Mesendoderm (in vitro differentiated cells): ENCODE measurements at regions not wholly inside any gene's neighbourhood (a gene's known extent, or its start where the extent isn't known, plus 50 kb on each side); places are given as distances from the start of the nearest gene placed in this dataset.
"Not testable (repeated sequence)": the region's sequence is repeated elsewhere in the genome, so short reads cannot be mapped to it uniquely, and the experiment has no call there.

Experiments used
- DNase-seq: peaks from one replicate; pipeline ENCODE4 v3.0.0; 2013
- H2AK5ac ChIP-seq: 2 replicates; pipeline ENCODE4 v1.6.1; 2013; ENCODE audit warnings: low read length, inconsistent platforms
- H2BK120ac ChIP-seq: 2 replicates; pipeline ENCODE4 v1.6.1; 2013; ENCODE audit warnings: low read depth, mild to moderate bottlenecking, low read length, moderate library complexity, mixed read lengths
- H2BK15ac ChIP-seq: replicated peaks from 2 replicates; pipeline ENCODE4 v1.6.1; 2013; ENCODE audit warnings: low read depth, mild to moderate bottlenecking, moderate library complexity
- H2BK5ac ChIP-seq: 2 replicates; pipeline ENCODE4 v1.6.1; 2013; ENCODE audit warnings: low read length, inconsistent platforms
- H3K18ac ChIP-seq: 2 replicates; pipeline ENCODE4 v1.6.1; 2013; ENCODE audit warnings: mild to moderate bottlenecking, low read length, mixed read lengths
- H3K23ac ChIP-seq: one replicate; pipeline ENCODE4 v1.6.1; 2013; ENCODE audit warnings: low read length
- H3K27ac ChIP-seq: 2 replicates; pipeline ENCODE4 v1.5.1; 2013; ENCODE audit warnings: low read depth, mild to moderate bottlenecking, inconsistent platforms, low read length, moderate library complexity
- H3K27me3 ChIP-seq: 2 replicates; pipeline ENCODE4 v1.6.1; 2013; ENCODE audit warnings: low read length, control low read depth, mild to moderate bottlenecking, inconsistent platforms; ENCODE audit not compliant: insufficient read depth, poor library complexity
- H3K36me3 ChIP-seq: 2 replicates; pipeline ENCODE4 v1.6.1; 2013; ENCODE audit warnings: low read length, inconsistent platforms; ENCODE audit not compliant: control insufficient read depth, insufficient read depth
- H3K4ac ChIP-seq: one replicate; pipeline ENCODE4 v1.6.1; 2013; ENCODE audit warnings: low read depth, mild to moderate bottlenecking, low read length, moderate library complexity
- H3K4me1 ChIP-seq: 2 replicates; pipeline ENCODE4 v1.6.1; 2013; ENCODE audit warnings: low read depth, low read length, inconsistent platforms; ENCODE audit not compliant: control insufficient read depth
- H3K4me2 ChIP-seq: 2 replicates; pipeline ENCODE4 v1.6.1; 2013; ENCODE audit warnings: low read length
- H3K4me3 ChIP-seq: 2 replicates; pipeline ENCODE4 v1.5.1; 2013; ENCODE audit warnings: mild to moderate bottlenecking, low read length
- H3K56ac ChIP-seq: one replicate; pipeline ENCODE4 v1.6.1; 2013; ENCODE audit warnings: low read length
- H3K79me1 ChIP-seq: 2 replicates; pipeline ENCODE4 v1.6.1; 2013; ENCODE audit warnings: low read length, inconsistent platforms
- H3K79me2 ChIP-seq: 2 replicates; pipeline ENCODE4 v1.6.1; 2013; ENCODE audit warnings: mild to moderate bottlenecking, low read length; ENCODE audit not compliant: control insufficient read depth, insufficient read depth
- H3K9ac ChIP-seq: 2 replicates; pipeline ENCODE4 v1.6.1; 2013; ENCODE audit warnings: low read length, inconsistent platforms
- H4K5ac ChIP-seq: one replicate; pipeline ENCODE4 v1.6.1; 2013; ENCODE audit warnings: low read length
- H4K8ac ChIP-seq: one replicate; pipeline ENCODE4 v1.6.1; 2013; ENCODE audit warnings: low read depth, mild to moderate bottlenecking, control low read depth, low read length, moderate library complexity
- WGBS: extraction: QIAGEN DNeasy Blood & Tissue Kit; methylation state at CpG from one replicate; pipeline ENCODE4 v1.1.7; 2013; ENCODE audit warnings: low lambda C conversion rate, missing lambda C conversion rate; ENCODE audit not compliant: insufficient coverage; ENCODE audit errors: extremely low coverage; 5-methylcytosine and 5-hydroxymethylcytosine counted together

DNA sequence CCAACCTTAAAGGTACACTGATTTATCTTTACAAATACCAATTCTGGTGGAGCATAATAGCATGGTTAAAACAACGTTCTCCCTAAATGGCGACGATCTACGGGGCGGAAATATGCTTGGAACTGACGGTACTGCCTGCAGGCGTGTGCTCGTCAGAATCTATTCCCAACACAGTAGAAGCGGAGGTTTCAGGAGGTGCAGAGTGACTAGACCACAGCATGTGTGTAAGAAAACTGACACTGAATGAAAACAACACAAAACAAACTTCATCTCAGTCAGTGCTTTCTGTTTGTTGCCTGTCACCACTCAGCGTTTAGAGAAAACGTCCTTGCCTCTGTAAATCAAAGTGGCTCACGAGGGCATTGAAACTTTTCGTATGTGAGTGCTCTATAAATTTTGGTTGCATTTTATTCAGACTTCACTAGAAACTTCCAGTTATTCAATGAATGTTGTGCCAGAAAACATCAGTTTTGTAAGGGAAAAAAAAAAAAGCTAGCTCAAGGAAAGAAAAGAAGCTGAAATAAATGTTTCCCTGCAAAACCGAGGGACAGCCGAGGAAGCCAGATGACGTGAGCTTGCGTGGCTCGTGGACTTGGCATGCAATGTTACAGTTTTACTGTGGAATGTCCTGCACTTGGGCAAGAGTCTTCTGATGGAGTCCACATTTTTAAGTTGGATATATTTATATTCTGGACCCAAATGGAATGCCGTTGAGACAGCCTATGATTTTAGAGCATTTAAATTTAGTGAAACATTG lies 210.4 kb downstream of the LAT start:
- not testable (repeated sequence) for H3K23ac ChIP-seq, H3K27me3 ChIP-seq, H3K36me3 ChIP-seq, H3K4me2 ChIP-seq, H3K4me3 ChIP-seq, DNase-seq, H4K5ac ChIP-seq, H3K79me2 ChIP-seq, H3K56ac ChIP-seq, H3K4ac ChIP-seq, H3K4me1 ChIP-seq, H3K27ac ChIP-seq, H2BK15ac ChIP-seq, H4K8ac ChIP-seq, H3K79me1 ChIP-seq, H2BK5ac ChIP-seq, H2BK120ac ChIP-seq, H3K18ac ChIP-seq, H2AK5ac ChIP-seq, H3K9ac ChIP-seq
- WGBS, result no CpG with 5 or more reads among the region's 19 CpGs

DNA sequence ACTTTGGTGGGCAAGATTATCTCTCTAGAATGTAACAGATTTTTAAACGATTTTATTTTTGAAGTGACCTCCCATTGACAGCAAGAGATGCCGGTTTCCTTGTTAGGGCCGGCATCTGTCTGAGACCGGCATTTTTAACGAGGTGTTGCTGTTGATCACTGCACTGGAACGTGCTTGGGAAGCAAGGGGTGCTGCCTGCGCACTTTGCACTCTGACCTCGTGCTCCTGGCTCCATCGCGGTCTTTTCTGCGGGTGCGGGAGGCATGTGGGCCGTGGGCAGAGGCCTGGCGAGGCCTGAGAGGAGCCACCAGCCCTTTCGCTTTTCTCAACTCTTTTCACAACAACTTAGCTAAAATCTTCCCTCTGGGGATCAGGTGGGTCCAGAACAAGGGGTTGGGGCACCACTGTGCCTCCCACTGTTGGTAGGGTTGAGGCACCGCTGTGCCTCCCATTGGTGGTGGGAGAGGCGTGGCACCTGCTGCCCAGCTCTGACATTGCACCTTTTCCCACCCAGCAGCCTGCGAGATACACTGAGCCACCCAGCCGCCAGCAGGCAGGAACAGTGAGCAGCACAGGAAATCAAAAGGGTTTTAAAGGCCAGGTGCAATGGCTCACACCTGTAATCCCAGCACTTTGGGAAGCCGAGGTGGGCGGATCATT lies 209.5 kb downstream of the LAT start:
- H3K4ac ChIP-seq, H2BK15ac ChIP-seq, H3K4me2 ChIP-seq, H2BK120ac ChIP-seq, H3K4me1 ChIP-seq, H3K27me3 ChIP-seq, H4K8ac ChIP-seq, H3K36me3 ChIP-seq, H3K18ac ChIP-seq, H3K79me2 ChIP-seq, H3K4me3 ChIP-seq, H2BK5ac ChIP-seq, DNase-seq, H2AK5ac ChIP-seq, H4K5ac ChIP-seq, H3K27ac ChIP-seq, H3K23ac ChIP-seq, H3K9ac ChIP-seq, H3K79me1 ChIP-seq, H3K56ac ChIP-seq: not testable (repeated sequence)
- no CpG with 5 or more reads among the region's 21 CpGs for WGBS

GRCh38 chr16:29193634-29194033 lies 208.8 kb downstream of the LAT start:
- H3K27me3 ChIP-seq, H2BK5ac ChIP-seq, H3K4ac ChIP-seq, H3K18ac ChIP-seq, H3K23ac ChIP-seq, DNase-seq, H3K27ac ChIP-seq, H3K4me2 ChIP-seq, H4K8ac ChIP-seq, H3K79me2 ChIP-seq, H3K56ac ChIP-seq, H3K36me3 ChIP-seq, H2AK5ac ChIP-seq, H3K79me1 ChIP-seq, H3K4me3 ChIP-seq, H3K9ac ChIP-seq, H2BK120ac ChIP-seq, H4K5ac ChIP-seq, H2BK15ac ChIP-seq, H3K4me1 ChIP-seq: not testable (repeated sequence)
- whole genome bisulfite sequencing, result no CpG with 5 or more reads among the region's 13 CpGs

DNA sequence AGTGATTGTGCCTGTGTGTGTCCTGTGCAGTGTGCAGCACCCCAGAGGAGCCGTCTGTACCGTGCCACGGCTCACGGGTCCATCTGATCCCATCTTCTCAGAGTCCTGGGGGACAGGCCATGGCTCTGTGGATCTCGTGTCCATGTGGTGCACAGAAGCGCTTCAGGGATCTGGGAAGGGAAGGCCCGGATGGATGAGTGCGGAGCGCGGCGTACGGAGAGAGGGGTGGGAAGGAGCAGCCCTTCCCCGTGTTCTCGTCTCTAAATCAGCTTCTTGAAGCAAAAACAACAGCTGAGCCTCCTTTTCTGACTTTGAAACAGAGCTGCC lies 208.4 kb downstream of the LAT start:
- H3K4me1 ChIP-seq, H3K27ac ChIP-seq, H2BK15ac ChIP-seq, H3K27me3 ChIP-seq, H3K79me2 ChIP-seq, H3K4ac ChIP-seq, H3K4me2 ChIP-seq, H2BK120ac ChIP-seq, H3K56ac ChIP-seq, H4K5ac ChIP-seq, H3K23ac ChIP-seq, H3K36me3 ChIP-seq, H3K18ac ChIP-seq, DNase-seq, H2AK5ac ChIP-seq, H4K8ac ChIP-seq, H3K4me3 ChIP-seq, H3K9ac ChIP-seq, H3K79me1 ChIP-seq, H2BK5ac ChIP-seq: not testable (repeated sequence)
- WGBS, result no CpG with 5 or more reads among the region's 14 CpGs

DNA sequence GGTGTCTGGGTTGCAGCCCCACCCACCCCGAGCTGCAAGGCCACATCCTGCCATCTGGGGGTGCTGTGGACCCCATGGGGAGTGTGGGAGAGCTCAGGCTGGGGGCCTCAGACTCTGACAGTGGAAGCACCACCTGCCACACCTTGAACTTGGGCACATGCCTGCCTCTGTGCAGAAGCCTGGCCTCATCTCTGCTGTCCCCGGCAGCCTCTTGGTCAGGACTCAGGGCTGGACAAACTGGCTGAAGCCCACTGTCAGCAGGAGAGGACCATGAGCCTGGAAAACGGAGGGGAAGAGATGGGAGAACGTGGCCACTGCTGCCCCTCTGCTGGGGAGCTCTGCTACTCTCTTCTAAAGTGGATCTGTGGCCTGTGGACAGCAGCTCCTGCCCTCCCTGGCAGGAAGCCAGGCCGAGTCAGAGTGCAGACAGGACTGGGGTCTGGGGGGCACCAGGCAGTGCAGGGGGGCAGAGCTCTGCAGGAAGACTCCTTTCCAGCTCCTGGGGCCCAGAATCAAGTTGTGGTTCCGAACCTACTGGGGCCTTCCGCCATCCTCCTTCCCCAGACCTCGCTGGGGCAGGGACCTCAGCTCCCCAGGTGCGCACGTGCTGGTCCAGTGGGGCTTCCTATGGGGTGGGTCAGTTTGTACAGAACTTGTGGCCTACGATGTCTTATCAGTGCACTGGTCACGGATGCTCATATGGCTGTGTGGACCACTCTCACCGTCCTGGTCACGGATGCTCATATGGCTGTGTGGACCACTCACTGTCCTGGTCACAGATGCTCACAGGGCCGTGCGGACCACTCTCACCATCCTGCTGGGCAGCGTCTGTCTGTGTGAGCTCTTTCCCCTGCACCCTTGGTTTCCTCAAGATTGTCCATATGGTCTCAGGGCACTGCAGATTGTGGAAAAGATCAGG lies 207.7 kb downstream of the LAT start:
- Histone ChIP-seq H3K4me2 (no peak overlapping the region), H2BK15ac (no peak overlapping the region), H3K79me2 (no peaks in the 10 kb centered on the region), H3K18ac (no peak overlapping the region), H3K23ac (no peak overlapping the region), H3K79me1 (no peaks in the 10 kb centered on the region), H2BK5ac (no peak overlapping the region), H4K8ac (no peak overlapping the region), H3K4me1 (no peaks in the 10 kb centered on the region), H3K27me3 (no peaks in the 10 kb centered on the region), H3K27ac (no peak overlapping the region), H2BK120ac (no peak overlapping the region), H3K36me3 (no peaks in the 10 kb centered on the region), H3K56ac (no peak overlapping the region), H2AK5ac (no peak overlapping the region), H4K5ac (no peak overlapping the region), H3K9ac (no peak overlapping the region), H3K4ac (no peak overlapping the region), H3K4me3 (no peak overlapping the region)
- no peak for DNase-seq
- WGBS, result no CpG with 5 or more reads among the region's 17 CpGs
